T-helper 17 cell (primary cell): ENCODE measurements at regions not wholly inside any gene's neighbourhood (a gene's known extent, or its start where the extent isn't known, plus 50 kb on each side); places are given as distances from the start of the nearest gene placed in this dataset.

Experiments used
- ATAC-seq: fragments of 150-1000 bp; cut with Tn5 transposase; 2 replicates; pipeline ENCODE4 v1.10.0; 2021; ENCODE audit warnings: mild to moderate bottlenecking, moderate library complexity
- DNase-seq, 3 donors: peaks; one replicate each; pipeline versions ENCODE4 v3.0.0 to v3.0.0-alpha.2; 2020 to 2021
- H3K9me3 ChIP-seq: one replicate; pipeline ENCODE4 v1.7.0; 2013; ENCODE audit warnings: low read length, mild to moderate bottlenecking; ENCODE audit not compliant: control insufficient read depth, poor library complexity, severe bottlenecking
- H3K27ac Mint-ChIP-seq: one replicate; pipeline ENCODE4 v1.8.0; 2022; ENCODE audit warnings: mild to moderate bottlenecking, moderate library complexity, mixed read lengths
- H3K27me3 Mint-ChIP-seq: one replicate; pipeline ENCODE4 v1.8.0; 2022; ENCODE audit warnings: mixed read lengths
- H3K36me3 Mint-ChIP-seq: one replicate; pipeline ENCODE4 v1.8.0; 2022; ENCODE audit warnings: low read depth, mixed read lengths
- H3K4me1 Mint-ChIP-seq: one replicate; pipeline ENCODE4 v1.8.0; 2022; ENCODE audit warnings: mild to moderate bottlenecking, mixed read lengths
- H3K4me3 Mint-ChIP-seq: one replicate; pipeline ENCODE4 v1.8.0; 2022; ENCODE audit warnings: mild to moderate bottlenecking, moderate library complexity, mixed read lengths

- no peaks in the 10 kb centered on the region for H3K9me3 ChIP-seq
- ATAC-seq: no peak
- no peaks in the 10 kb centered on the region for H3K4me1 Mint-ChIP-seq
- H3K4me3 Mint-ChIP-seq: no peak overlapping the region
- no peak overlapping the region for H3K27ac Mint-ChIP-seq
- no peak for DNase-seq
- no peaks in the 10 kb centered on the region for H3K36me3 Mint-ChIP-seq
- peaks cover 43% of the 10 kb centered on the region for H3K27me3 Mint-ChIP-seq
Observed at GRCh38 chr14:59069163-59069854, 119.2 kb upstream of the DAAM1 start.

- no peak for DNase-seq
- no peaks in the 10 kb centered on the region for H3K4me1 Mint-ChIP-seq
- no peak overlapping the region for H3K4me3 Mint-ChIP-seq
- no peaks in the 10 kb centered on the region for H3K9me3 ChIP-seq
- ATAC-seq: no peak
- H3K27me3 Mint-ChIP-seq: peaks cover 30% of the 10 kb centered on the region
- H3K27ac Mint-ChIP-seq: no peak overlapping the region
- no peaks in the 10 kb centered on the region for H3K36me3 Mint-ChIP-seq
Observed at GRCh38 chr14:59075506-59075905, 113.0 kb upstream of the DAAM1 start.

DNA sequence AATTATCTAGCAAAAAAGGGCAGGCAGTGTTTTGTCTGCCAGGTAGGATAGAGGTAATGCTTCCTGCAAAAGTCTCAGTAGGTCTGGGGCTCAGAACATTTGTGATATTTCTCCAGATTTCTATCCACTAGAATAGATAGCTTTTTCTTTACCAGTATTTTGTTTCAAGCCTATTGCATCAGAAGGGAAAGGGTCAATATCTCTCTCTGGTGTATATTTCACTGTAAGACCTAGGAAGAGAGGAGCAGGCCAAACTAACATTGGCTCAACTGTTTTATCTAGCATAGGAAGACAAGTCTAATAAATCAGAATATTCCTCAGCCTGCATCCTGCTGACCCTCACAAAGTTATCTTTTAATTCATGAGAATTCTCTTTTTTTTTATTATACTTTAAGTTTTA lies 106.7 kb upstream of the DAAM1 start:
- H3K4me1 Mint-ChIP-seq: no peaks in the 10 kb centered on the region
- no peak overlapping the region for H3K4me3 Mint-ChIP-seq
- no peak for ATAC-seq
- H3K9me3 ChIP-seq: no peaks in the 10 kb centered on the region
- H3K27ac Mint-ChIP-seq: no peak overlapping the region
- DNase-seq: no peak
- peaks cover 33% of the 10 kb centered on the region for H3K27me3 Mint-ChIP-seq
- H3K36me3 Mint-ChIP-seq: no peaks in the 10 kb centered on the region

GRCh38 chr14:59085207-59085739 lies 103.2 kb upstream of the DAAM1 start:
- DNase-seq (no peak), ATAC-seq (no peak)
- no peaks in the 10 kb centered on the region for H3K4me1 Mint-ChIP-seq
- no peaks in the 10 kb centered on the region for H3K36me3 Mint-ChIP-seq
- H3K27me3 Mint-ChIP-seq: peaks cover 34% of the 10 kb centered on the region
- no peak overlapping the region for H3K27ac Mint-ChIP-seq
- H3K9me3 ChIP-seq: no peaks in the 10 kb centered on the region
- no peak overlapping the region for H3K4me3 Mint-ChIP-seq

- DNase-seq: no peak
- ATAC-seq: no peak
- Mint-ChIP-seq H3K4me3 (peak overlapping the region; percentile 19), H3K4me1 (no peaks in the 10 kb centered on the region), H3K36me3 (no peaks in the 10 kb centered on the region), H3K27ac (no peak overlapping the region), H3K27me3 (peaks cover 35% of the 10 kb centered on the region)
- no peaks in the 10 kb centered on the region for H3K9me3 ChIP-seq
Observed at GRCh38 chr14:59086241-59086882, 102.1 kb upstream of the DAAM1 start.

DNA sequence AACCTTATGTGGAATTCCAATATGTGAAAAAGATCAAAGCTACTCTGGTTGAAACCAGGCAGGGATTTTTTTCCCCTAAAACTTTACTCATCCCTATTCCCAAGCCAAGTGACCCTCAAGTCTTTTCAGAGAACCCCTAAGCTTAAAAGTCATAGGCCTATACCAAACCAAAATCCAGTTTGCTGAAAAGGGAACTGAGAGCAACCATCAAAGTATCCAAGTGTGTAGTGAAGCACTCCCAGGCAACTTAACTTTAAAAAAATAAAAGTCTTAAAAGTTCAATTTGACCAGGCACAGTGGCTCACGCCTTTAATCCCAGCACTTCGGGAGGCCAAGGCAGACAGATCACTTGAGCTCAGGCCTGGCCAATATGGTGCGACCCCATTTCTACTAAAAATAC lies 101.2 kb upstream of the DAAM1 start:
- ATAC-seq: no peak
- Mint-ChIP-seq H3K4me3 (no peak overlapping the region), H3K27ac (no peak overlapping the region)

GRCh38 chr14:59087711-59088110 lies 100.8 kb upstream of the DAAM1 start:
- H3K27me3 Mint-ChIP-seq: peaks cover 46% of the 10 kb centered on the region
- no peak overlapping the region for H3K4me3 Mint-ChIP-seq
- H3K27ac Mint-ChIP-seq: no peak overlapping the region
- ATAC-seq (no peak), DNase-seq (no peak)
- no peaks in the 10 kb centered on the region for H3K9me3 ChIP-seq
- H3K36me3 Mint-ChIP-seq: no peaks in the 10 kb centered on the region
- H3K4me1 Mint-ChIP-seq: no peaks in the 10 kb centered on the region

More for the DNA sequence above, 101.2 kb upstream of the DAAM1 start:
- no peaks in the 10 kb centered on the region for H3K9me3 ChIP-seq
- no peak for DNase-seq
- Mint-ChIP-seq H3K36me3 (no peaks in the 10 kb centered on the region), H3K4me1 (no peaks in the 10 kb centered on the region), H3K27me3 (peaks cover 44% of the 10 kb centered on the region)

- Mint-ChIP-seq H3K27me3 (peaks cover 42% of the 10 kb centered on the region), H3K36me3 (no peaks in the 10 kb centered on the region), H3K27ac (no peak overlapping the region), H3K4me1 (no peaks in the 10 kb centered on the region), H3K4me3 (no peak overlapping the region)
- DNase-seq: no peak
- ATAC-seq: no peak
- no peaks in the 10 kb centered on the region for H3K9me3 ChIP-seq
Observed at GRCh38 chr14:59090572-59090971, 97.9 kb upstream of the DAAM1 start.

GRCh38 chr14:59091404-59091803 lies 97.1 kb upstream of the DAAM1 start:
- no peaks in the 10 kb centered on the region for H3K9me3 ChIP-seq
- ATAC-seq (no peak), DNase-seq (no peak)
- Mint-ChIP-seq H3K27me3 (peaks cover 37% of the 10 kb centered on the region), H3K4me3 (no peak overlapping the region), H3K36me3 (no peaks in the 10 kb centered on the region), H3K27ac (no peak overlapping the region), H3K4me1 (no peaks in the 10 kb centered on the region)

DNA sequence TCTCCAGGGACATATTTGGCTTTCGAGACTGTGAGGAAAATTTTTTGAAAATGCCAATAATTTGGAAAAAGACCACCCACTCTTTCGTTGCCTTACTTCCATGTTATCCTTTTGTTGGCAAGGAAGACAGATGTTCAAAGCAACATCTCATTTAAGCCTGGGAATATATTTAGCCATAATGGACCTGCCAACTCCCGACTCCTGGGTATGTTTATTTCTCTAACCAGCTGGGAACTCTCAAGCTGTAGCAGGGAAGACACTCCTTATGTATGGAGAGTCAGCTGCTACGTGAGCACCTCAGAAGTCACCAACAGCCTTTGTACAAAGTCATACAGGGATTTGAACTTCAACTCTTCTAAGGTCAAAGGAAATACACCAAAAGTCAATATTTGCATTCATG lies 96.5 kb upstream of the DAAM1 start:
- DNase-seq (no peak), ATAC-seq (no peak)
- H3K9me3 ChIP-seq: no peaks in the 10 kb centered on the region
- Mint-ChIP-seq H3K27ac (no peak overlapping the region), H3K36me3 (no peaks in the 10 kb centered on the region), H3K4me3 (no peak overlapping the region), H3K27me3 (peaks cover 37% of the 10 kb centered on the region), H3K4me1 (no peaks in the 10 kb centered on the region)

DNA sequence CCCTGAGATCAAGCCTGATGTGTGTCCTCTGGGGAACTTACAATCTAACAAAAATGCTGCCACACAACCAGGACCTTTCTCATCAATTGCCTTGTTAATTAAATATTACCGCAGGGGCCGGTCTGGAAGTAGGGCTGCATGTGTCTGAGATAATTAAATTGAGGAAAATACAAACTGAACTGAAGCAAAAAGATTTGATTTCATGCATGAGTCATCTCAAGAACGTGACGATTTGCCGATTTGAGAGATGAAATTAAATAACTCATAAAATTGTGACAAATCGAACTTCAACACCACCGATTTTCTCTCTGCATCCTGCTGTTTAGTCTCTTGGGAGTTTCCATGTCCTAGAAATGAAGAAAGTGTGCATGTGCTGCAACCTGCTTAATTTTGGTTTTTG lies 94.6 kb upstream of the DAAM1 start:
- no peaks in the 10 kb centered on the region for H3K9me3 ChIP-seq
- no peak for ATAC-seq
- DNase-seq: no peak
- H3K27me3 Mint-ChIP-seq: peaks cover 34% of the 10 kb centered on the region
- no peak overlapping the region for H3K27ac Mint-ChIP-seq
- H3K36me3 Mint-ChIP-seq: no peaks in the 10 kb centered on the region
- no peak overlapping the region for H3K4me3 Mint-ChIP-seq
- H3K4me1 Mint-ChIP-seq: no peaks in the 10 kb centered on the region

DNA sequence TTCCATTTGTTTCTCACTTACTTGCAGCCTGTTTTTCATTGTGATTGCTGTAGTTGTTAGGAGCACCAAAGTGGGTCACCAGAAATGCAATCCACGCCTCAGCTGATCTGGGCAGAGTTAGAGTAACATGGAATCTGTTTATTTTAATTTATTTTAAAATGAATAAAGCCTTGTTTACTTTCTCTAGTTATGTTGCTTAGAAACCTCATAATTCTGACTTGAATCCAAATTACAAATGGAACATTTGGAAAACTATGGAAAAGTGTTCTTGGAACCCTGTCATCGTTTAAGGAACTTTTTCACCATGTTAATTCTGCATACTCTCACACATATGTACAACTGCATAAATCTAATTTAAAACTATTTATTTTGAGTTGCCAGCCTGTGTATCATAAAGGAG lies 92.2 kb upstream of the DAAM1 start:
- H3K36me3 Mint-ChIP-seq: peaks cover 6% of the 10 kb centered on the region
- no peak overlapping the region for H3K27ac Mint-ChIP-seq
- DNase-seq (no peak), ATAC-seq (no peak)
- no peaks in the 10 kb centered on the region for H3K9me3 ChIP-seq
- H3K4me1 Mint-ChIP-seq: no peaks in the 10 kb centered on the region
- H3K4me3 Mint-ChIP-seq: no peak overlapping the region
- peaks cover 41% of the 10 kb centered on the region for H3K27me3 Mint-ChIP-seq

DNA sequence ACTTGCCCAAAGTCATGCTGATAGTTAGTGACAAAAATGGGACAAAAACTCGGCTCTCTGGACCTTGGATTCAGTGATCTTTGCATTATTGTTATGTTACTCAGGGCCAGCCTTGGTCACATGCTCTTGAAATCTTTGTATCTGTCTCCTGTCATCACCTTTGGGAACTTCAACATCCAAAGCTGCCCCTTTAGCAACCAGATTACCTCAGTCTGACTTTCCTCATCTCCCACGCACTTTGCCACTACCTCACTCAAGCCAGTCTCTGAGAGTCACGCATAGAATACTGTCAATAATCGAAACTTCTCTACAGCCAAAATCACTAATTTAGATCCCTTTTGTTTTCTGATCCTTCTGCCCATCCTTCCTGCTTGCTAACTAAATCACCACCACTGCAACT lies 90.8 kb upstream of the DAAM1 start:
- no peak for ATAC-seq

DNA sequence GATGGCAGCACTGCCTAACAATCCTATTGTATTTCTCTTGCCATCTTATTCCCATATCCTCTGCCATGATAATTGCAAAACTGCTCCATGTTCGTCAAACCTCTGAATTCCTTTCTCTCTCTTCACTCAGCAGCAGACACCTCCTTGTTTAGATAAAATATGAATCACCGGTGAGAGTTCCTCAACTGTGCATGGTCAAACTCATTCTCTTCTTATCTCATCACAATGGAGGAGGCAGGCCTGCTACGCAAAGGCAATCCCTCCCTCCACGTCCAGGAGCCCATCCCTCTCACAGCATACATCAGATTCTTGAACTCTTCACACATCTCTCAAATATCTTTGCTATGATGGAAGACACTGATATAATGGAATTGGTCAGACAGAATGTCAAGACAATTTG lies 90.1 kb upstream of the DAAM1 start:
- Mint-ChIP-seq H3K27ac (no peak overlapping the region), H3K4me1 (peaks cover 3% of the 10 kb centered on the region), H3K4me3 (no peak overlapping the region), H3K36me3 (peaks cover 8% of the 10 kb centered on the region), H3K27me3 (peaks cover 36% of the 10 kb centered on the region)
- ATAC-seq (no peak), DNase-seq (no peak)
- H3K9me3 ChIP-seq: no peaks in the 10 kb centered on the region

More for the DNA sequence above, 90.8 kb upstream of the DAAM1 start:
- Mint-ChIP-seq H3K27ac (no peak overlapping the region), H3K4me1 (peaks cover 3% of the 10 kb centered on the region), H3K36me3 (peaks cover 8% of the 10 kb centered on the region), H3K27me3 (peaks cover 38% of the 10 kb centered on the region), H3K4me3 (no peak overlapping the region)
- no peaks in the 10 kb centered on the region for H3K9me3 ChIP-seq
- DNase-seq: no peak
